Transverse colon (tissue), 4 donors: ENCODE measurements at regions not wholly inside any gene's neighbourhood (a gene's known extent, or its start where the extent isn't known, plus 50 kb on each side); places are given as distances from the start of the nearest gene placed in this dataset.

Experiments used
- DNase-seq: peaks from one replicate; pipeline ENCODE4 v3.0.0-alpha.2; 2019
- H3K27ac ChIP-seq, 4 donors: fragments of 200-600 bp; sonication (generic); 2 replicates each; pipeline ENCODE4 v1.5.1; 2016 to 2018; ENCODE audit warnings: inconsistent platforms in 4 of 4
- H3K27me3 ChIP-seq: fragments of 200-600 bp; sonication (generic); 2 replicates; pipeline ENCODE4 v1.5.1; 2017; ENCODE audit warnings: inconsistent platforms
- H3K36me3 ChIP-seq, 4 donors: fragments of 200-600 bp; sonication (generic); 2 replicates each; pipeline ENCODE4 v1.5.1; 2017 to 2019; ENCODE audit warnings: inconsistent platforms in 4 of 4
- H3K4me1 ChIP-seq, 4 donors: fragments of 200-600 bp; sonication (generic); 2 replicates each; pipeline ENCODE4 v1.5.1; 2017 to 2020; ENCODE audit warnings: inconsistent platforms in 4 of 4
- H3K4me3 ChIP-seq, 4 donors: fragments of 200-600 bp; sonication (generic); 1 replicate in 1 of 4; 2 replicates in 3 of 4; pipeline versions ENCODE4 v1.5.1 to v1.6.1; 2017 to 2019; ENCODE audit warnings: inconsistent platforms in 4 of 4
- H3K9me3 ChIP-seq, 2 donors: fragments of 200-600 bp; sonication (generic); 2 replicates each; pipeline ENCODE4 v1.5.1; 2017 to 2019; ENCODE audit warnings: inconsistent platforms in 2 of 2
- EP300 ChIP-seq: sonication (generic); formaldehyde crosslinking; IDR thresholded peaks from one replicate; pipeline ENCODE4 v1.6.1; 2017; ENCODE audit warnings: antibody characterized with exemption, low read depth
- POLR2A ChIP-seq: fragments of 450-650 bp; IDR thresholded peaks from one replicate; pipeline ENCODE4 v1.6.1; 2016; ENCODE audit warnings: antibody characterized with exemption, mild to moderate bottlenecking, moderate library complexity
- POLR2AphosphoS5 ChIP-seq, 3 donors: sonication (generic); formaldehyde crosslinking; IDR thresholded peaks; one replicate each; pipeline ENCODE4 v1.6.1; 2016; ENCODE audit warnings: antibody characterized with exemption in 3 of 3
- WGBS, 2 donors: methylation state at CpG; one replicate each; pipeline ENCODE4 v1.1.5; 2018; ENCODE audit warnings: low coverage in 1 of 2; 5-methylcytosine and 5-hydroxymethylcytosine counted together
- in situ Hi-C, 4 donors: fragments of 200-750 bp; cut with MboI; loops; one replicate each; pipeline versions ENCODE4 v1.15.0 to v1.15.1; 2017; ENCODE audit warnings: low sequenced_read_pairs in 3 of 4, low pct_ligation_motif_present in 1 of 4, low pct_unique_long_range_greater_than_20kb in 1 of 4
- intact Hi-C: fragments of 100-400 bp; cut with DNase I; formaldehyde crosslinking; loops from one replicate; pipeline ENCODE4 v1.15.1; 2023; ENCODE audit warnings: low total_unique reads
- TF ChIP-seq, protein P1 (sequence below), 5 experiments: fragments of 200-600 bp in 3 of 5; fragments of 450-650 bp in 2 of 5; sonication (generic) in 3 of 5; IDR thresholded peaks; 1 replicate in 2 of 5; 2 replicates in 3 of 5; pipeline ENCODE4 v1.5.1; 2016 to 2017; ENCODE audit warnings: antibody characterized with exemption in 5 of 5, inconsistent platforms in 3 of 5, mild to moderate bottlenecking in 2 of 5, moderate library complexity in 1 of 5

DNA sequence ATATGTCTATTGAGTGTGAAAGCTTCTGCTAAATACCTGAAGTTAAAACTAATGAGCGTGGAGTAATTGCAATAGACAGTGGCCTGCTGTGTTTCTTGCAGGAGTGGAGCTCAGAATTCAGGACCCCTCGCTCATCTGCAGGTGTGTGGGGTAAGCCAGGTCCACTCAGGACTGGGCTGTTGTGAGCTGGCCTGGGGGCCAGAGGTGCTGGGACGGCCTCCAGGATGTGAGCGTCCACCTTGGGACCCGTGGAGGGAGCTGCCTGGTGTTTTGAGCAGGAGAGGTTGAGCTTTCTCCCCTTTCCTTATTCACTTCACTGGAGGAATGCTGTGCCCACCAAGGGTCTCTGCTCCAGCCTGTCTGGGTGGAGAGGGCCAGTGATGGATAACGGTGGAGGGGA is 681.2 kb downstream of the BRD1 start:
- Histone ChIP-seq H3K4me3 (no peak overlapping the region), H3K27me3 (no peaks in the 10 kb centered on the region), H3K27ac (no peak overlapping the region), H3K9me3 (no peaks in the 10 kb centered on the region), H3K36me3 (no peaks in the 10 kb centered on the region), H3K4me1 (no peaks in the 10 kb centered on the region)
- TF ChIP-seq EP300 = no peak
- TF ChIP-seq POLR2A = no peak
- no peak for TF ChIP-seq POLR2AphosphoS5 (IDR thresholded peaks at IDR 0.05)
- TF ChIP-seq, protein P1, sequence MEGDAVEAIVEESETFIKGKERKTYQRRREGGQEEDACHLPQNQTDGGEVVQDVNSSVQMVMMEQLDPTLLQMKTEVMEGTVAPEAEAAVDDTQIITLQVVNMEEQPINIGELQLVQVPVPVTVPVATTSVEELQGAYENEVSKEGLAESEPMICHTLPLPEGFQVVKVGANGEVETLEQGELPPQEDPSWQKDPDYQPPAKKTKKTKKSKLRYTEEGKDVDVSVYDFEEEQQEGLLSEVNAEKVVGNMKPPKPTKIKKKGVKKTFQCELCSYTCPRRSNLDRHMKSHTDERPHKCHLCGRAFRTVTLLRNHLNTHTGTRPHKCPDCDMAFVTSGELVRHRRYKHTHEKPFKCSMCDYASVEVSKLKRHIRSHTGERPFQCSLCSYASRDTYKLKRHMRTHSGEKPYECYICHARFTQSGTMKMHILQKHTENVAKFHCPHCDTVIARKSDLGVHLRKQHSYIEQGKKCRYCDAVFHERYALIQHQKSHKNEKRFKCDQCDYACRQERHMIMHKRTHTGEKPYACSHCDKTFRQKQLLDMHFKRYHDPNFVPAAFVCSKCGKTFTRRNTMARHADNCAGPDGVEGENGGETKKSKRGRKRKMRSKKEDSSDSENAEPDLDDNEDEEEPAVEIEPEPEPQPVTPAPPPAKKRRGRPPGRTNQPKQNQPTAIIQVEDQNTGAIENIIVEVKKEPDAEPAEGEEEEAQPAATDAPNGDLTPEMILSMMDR (IDR thresholded peaks at IDR 0.05) = no peak
- DNase-seq = no peak
- in situ Hi-C loops = no loop called here
- WGBS, 2 donors = 83% methylated on average over 6 of the region's 6 CpGs; no CpG with 5 or more reads in 1 of the 2 donors
- intact Hi-C loops = no loop called here

DNA sequence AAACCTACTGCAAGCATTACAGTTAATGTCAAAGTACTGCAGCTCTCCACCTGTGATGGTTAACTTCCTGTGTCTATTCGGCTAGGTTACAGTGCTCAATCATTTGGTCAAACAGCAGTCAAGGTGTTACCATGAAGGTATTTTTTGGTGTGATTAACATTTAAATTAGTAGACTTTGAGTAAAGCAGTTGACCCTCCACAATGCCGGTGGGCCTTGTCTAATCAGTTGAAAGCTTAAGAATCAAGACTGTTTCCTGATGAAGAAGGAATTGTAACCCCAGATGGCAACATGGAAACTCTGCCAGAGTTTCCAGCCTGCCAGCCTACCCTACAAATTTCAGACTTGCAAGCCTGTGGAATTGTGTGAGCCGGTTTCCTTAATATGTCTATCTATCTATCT is 683.9 kb downstream of the BRD1 start:
- no peak overlapping the region for H3K4me3 ChIP-seq
- H3K27ac ChIP-seq = no peak overlapping the region
- no peaks in the 10 kb centered on the region for H3K4me1 ChIP-seq
- TF ChIP-seq POLR2A (no peak), POLR2AphosphoS5 (IDR thresholded peaks at IDR 0.05) (no peak), EP300 (no peak)
- TF ChIP-seq, protein P1 (IDR thresholded peaks at IDR 0.05) = no peak
- intact Hi-C loops = no loop called here
- peaks cover 6% of the 10 kb centered on the region for H3K27me3 ChIP-seq
- WGBS, 2 donors = 94 to 97% methylated on average over 3 of the region's 3 CpGs
- H3K9me3 ChIP-seq = no peaks in the 10 kb centered on the region
- in situ Hi-C loops = no loop called here
- no peaks in the 10 kb centered on the region for H3K36me3 ChIP-seq
- DNase-seq = no peak

DNA sequence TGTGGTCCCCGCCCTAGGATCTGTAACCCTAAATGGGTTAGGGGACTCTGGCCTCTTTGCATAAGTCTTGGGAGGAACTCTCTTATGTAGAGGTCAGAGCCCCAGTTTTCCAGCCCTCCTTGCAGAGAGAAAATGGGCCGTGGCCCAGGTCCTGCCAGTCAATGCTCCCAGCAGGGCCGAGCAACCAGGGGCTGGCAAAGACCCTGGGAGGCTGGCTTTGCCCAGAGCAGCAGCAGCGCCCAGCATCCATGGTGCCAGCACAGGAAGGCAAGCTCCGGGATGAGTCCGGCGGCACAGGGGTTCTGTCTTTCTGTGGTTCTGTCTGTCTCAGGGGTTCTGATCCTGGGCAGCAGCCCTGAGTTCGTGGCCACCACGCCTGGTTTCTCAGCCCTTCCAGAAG is 684.8 kb downstream of the BRD1 start:
- intact Hi-C loops (no loop called here), in situ Hi-C loops (no loop called here)
- no peaks in the 10 kb centered on the region for H3K9me3 ChIP-seq
- H3K27ac ChIP-seq = no peak overlapping the region
- 72 to 79% methylated on average over 2 to 9 of the region's 9 CpGs for WGBS, 2 donors
- H3K4me3 ChIP-seq = no peak overlapping the region
- H3K27me3 ChIP-seq = peaks cover 6% of the 10 kb centered on the region
- no peaks in the 10 kb centered on the region for H3K36me3 ChIP-seq
- DNase-seq = no peak
- TF ChIP-seq EP300 = no peak
- TF ChIP-seq POLR2A = no peak
- TF ChIP-seq, protein P1 (IDR thresholded peaks at IDR 0.05) = no peak
- no peak for TF ChIP-seq POLR2AphosphoS5 (IDR thresholded peaks at IDR 0.05)
- H3K4me1 ChIP-seq = no peaks in the 10 kb centered on the region

GRCh38 chr22:49142296-49142695 is 685.4 kb downstream of the BRD1 start:
- in situ Hi-C loops (no loop called here), intact Hi-C loops (no loop called here)
- Histone ChIP-seq H3K27ac (no peak overlapping the region), H3K36me3 (no peaks in the 10 kb centered on the region), H3K9me3 (no peaks in the 10 kb centered on the region), H3K4me1 (no peaks in the 10 kb centered on the region), H3K4me3 (no peak overlapping the region), H3K27me3 (peaks cover 6% of the 10 kb centered on the region)
- 89 to 92% methylated on average over 13 to 15 of the region's 15 CpGs for WGBS, 2 donors
- TF ChIP-seq POLR2A (no peak), POLR2AphosphoS5 (IDR thresholded peaks at IDR 0.05) (no peak), EP300 (no peak)
- TF ChIP-seq, protein P1 (IDR thresholded peaks at IDR 0.05) = no peak
- DNase-seq = no peak
